Lung (tissue), 11 donors: ENCODE measurements at regions not wholly inside any gene's neighbourhood (a gene's known extent, or its start where the extent isn't known, plus 50 kb on each side); places are given as distances from the start of the nearest gene placed in this dataset.
"Not testable (repeated sequence)": the region's sequence is repeated elsewhere in the genome, so short reads cannot be mapped to it uniquely, and the experiment has no call there.

ENCODE experiments used
- ATAC-seq: fragments of 200-7000 bp; cut with Tn5 transposase; one replicate; pipeline ENCODE4 v1.9.1; 2020; ENCODE audit warnings: moderate number of reproducible peaks; ENCODE audit not compliant: insufficient read depth, low FRiP score
- DNase-seq, 3 donors: peaks; one replicate each; pipeline ENCODE4 v3.0.0-alpha.2; 2013 to 2017
- H3K27ac ChIP-seq, 2 donors: one replicate each; pipeline ENCODE4 v1.5.1; 2013; ENCODE audit warnings: mild to moderate bottlenecking in 2 of 2, moderate library complexity in 2 of 2, control low read depth in 1 of 2, inconsistent platforms in 1 of 2, low read depth in 1 of 2, low read length in 1 of 2
- H3K27me3 ChIP-seq, 3 donors: one replicate each; pipeline ENCODE4 v1.5.1; 2013; ENCODE audit warnings: low read length in 2 of 3; ENCODE audit not compliant: control insufficient read depth in 3 of 3, insufficient read depth in 3 of 3
- H3K36me3 ChIP-seq, 4 donors: one replicate each; pipeline ENCODE4 v1.5.1; 2013; ENCODE audit warnings: low read length in 4 of 4, mild to moderate bottlenecking in 1 of 4, moderate library complexity in 1 of 4; ENCODE audit not compliant: control insufficient read depth in 4 of 4, insufficient read depth in 4 of 4
- H3K4me1 ChIP-seq, 5 donors: one replicate each; pipeline ENCODE4 v1.5.1; 2013; ENCODE audit warnings: low read length in 5 of 5, mild to moderate bottlenecking in 2 of 5, moderate library complexity in 1 of 5; ENCODE audit not compliant: control insufficient read depth in 5 of 5, insufficient read depth in 5 of 5
- H3K4me3 ChIP-seq: one replicate; pipeline ENCODE4 v1.5.1; 2013; ENCODE audit warnings: mild to moderate bottlenecking, control low read depth, moderate library complexity
- H3K9ac ChIP-seq, 2 donors: one replicate each; pipeline ENCODE4 v1.5.1; 2013; ENCODE audit warnings: low read length in 2 of 2, control low read depth in 1 of 2; ENCODE audit not compliant: insufficient read depth in 1 of 2
- H3K9me3 ChIP-seq, 4 donors: one replicate each; pipeline ENCODE4 v1.5.1; 2013; ENCODE audit warnings: low read length in 3 of 4, mild to moderate bottlenecking in 1 of 4, moderate library complexity in 1 of 4; ENCODE audit not compliant: control insufficient read depth in 4 of 4, insufficient read depth in 3 of 4
- WGBS, 2 donors: extraction: QIAGEN DNeasy Blood & Tissue Kit; methylation state at CpG; one replicate each; pipeline ENCODE4 v1.1.7; 2013; 5-methylcytosine and 5-hydroxymethylcytosine counted together
- TF ChIP-seq, protein P1 (sequence below): IDR thresholded peaks from 2 replicates; pipeline ENCODE4 v1.5.1; 2012; ENCODE audit warnings: mild to moderate bottlenecking; ENCODE audit errors: control extremely low read depth, extremely low read depth
- donor health status: control.
- donor health status: control.
- donor health status: Bipolar disorder and iron deficiency.
- donor health status: healthy.
- donor health status: DM: yes; HTN: yes; CAD: no.

DNA sequence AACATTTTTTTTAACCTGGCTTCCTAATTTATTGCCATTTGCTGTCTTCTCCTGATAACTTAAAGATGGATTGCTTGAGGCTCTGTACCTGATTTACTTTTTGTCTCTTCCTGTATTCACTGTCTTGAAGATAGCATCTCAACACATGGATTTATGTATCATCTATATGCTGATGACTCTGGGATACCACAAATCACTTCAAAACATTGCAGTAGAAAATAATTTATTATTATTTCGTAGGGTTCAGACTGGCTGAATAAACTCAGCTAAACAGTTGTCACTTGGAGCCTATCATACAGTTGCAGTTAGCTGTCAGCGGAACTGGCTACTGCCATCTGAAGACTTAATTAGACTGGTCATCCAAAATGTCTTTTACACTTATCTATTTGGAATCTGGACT lies 1025.2 kb upstream of the CDH18 start:
- WGBS, 2 donors: 49 to 50% methylated on average over 2 of the region's 2 CpGs
- H3K9me3 ChIP-seq: no peaks in the 10 kb centered on the region
- TF ChIP-seq, protein P1, sequence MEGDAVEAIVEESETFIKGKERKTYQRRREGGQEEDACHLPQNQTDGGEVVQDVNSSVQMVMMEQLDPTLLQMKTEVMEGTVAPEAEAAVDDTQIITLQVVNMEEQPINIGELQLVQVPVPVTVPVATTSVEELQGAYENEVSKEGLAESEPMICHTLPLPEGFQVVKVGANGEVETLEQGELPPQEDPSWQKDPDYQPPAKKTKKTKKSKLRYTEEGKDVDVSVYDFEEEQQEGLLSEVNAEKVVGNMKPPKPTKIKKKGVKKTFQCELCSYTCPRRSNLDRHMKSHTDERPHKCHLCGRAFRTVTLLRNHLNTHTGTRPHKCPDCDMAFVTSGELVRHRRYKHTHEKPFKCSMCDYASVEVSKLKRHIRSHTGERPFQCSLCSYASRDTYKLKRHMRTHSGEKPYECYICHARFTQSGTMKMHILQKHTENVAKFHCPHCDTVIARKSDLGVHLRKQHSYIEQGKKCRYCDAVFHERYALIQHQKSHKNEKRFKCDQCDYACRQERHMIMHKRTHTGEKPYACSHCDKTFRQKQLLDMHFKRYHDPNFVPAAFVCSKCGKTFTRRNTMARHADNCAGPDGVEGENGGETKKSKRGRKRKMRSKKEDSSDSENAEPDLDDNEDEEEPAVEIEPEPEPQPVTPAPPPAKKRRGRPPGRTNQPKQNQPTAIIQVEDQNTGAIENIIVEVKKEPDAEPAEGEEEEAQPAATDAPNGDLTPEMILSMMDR: no peak
- H3K27ac ChIP-seq: no peak overlapping the region
- no peak for ATAC-seq
- H3K4me1 ChIP-seq: no peaks in the 10 kb centered on the region
- H3K4me3 ChIP-seq: no peak overlapping the region
- no peaks in the 10 kb centered on the region for H3K27me3 ChIP-seq
- no peak for DNase-seq
- no peak overlapping the region for H3K9ac ChIP-seq
- no peaks in the 10 kb centered on the region for H3K36me3 ChIP-seq

GRCh38 chr5:21007781-21008180 lies 1019.8 kb upstream of the CDH18 start:
- TF ChIP-seq, protein P1: no peak
- 83 to 94% methylated on average over 2 of the region's 2 CpGs for WGBS, 2 donors
- no peak overlapping the region for H3K9ac ChIP-seq
- ATAC-seq (no peak), DNase-seq (no peak)
- no peak overlapping the region for H3K27ac ChIP-seq
- no peaks in the 10 kb centered on the region for H3K9me3 ChIP-seq
- no peaks in the 10 kb centered on the region for H3K27me3 ChIP-seq
- H3K4me3 ChIP-seq: no peak overlapping the region
- H3K36me3 ChIP-seq: no peaks in the 10 kb centered on the region
- no peaks in the 10 kb centered on the region for H3K4me1 ChIP-seq

DNA sequence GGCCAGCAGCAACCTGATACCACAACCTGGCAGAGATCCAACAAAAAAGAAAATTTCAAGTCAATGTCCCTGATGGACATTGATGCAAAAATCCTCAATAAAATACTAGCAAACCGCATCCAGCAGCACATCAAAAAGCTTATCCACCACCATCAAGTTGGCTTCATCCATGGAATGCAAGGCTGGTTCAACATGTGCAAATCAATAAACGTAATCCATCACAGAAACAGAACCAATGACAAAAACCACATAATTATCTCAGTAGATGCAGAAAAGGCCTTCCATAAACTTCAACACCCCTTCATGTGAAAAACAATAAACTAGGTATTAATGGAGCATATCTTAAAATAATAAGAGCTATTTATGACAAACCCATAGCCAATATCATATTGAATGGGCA lies 1000.9 kb upstream of the CDH18 start:
- DNase-seq, H3K4me3 ChIP-seq, H3K36me3 ChIP-seq, ATAC-seq, H3K9ac ChIP-seq, H3K4me1 ChIP-seq, H3K27ac ChIP-seq, H3K27me3 ChIP-seq: not testable (repeated sequence)
- peaks cover 0 to 14% (median 5%) of the 10 kb centered on the region in 4 donors for H3K9me3 ChIP-seq
- 45 to 58% methylated on average over 2 of the region's 2 CpGs for WGBS, 2 donors

DNA sequence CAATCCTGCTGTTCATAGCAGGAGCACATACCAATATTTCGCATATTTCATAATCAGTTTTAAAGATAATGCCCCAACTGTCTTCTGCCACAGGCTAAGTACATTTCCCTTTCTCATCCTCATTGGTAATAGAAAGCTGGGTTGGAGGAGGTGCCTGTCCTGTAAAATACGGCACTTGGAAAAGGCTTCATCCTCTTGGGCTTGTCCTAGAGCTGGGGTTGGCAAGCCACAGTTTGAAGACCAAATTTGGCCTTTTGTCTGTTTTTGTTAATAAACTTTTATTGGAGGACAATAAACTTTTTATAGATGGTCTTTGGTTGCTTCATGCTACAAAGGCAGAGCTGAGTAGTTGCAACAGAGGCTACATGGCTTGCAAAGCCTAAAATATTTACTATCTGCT lies 997.8 kb upstream of the CDH18 start:
- TF ChIP-seq, protein P1: no peak
- Histone ChIP-seq H3K9me3 (peaks cover 0 to 11% (median 3%) of the 10 kb centered on the region in 4 donors), H3K27ac (no peak overlapping the region), H3K36me3 (no peaks in the 10 kb centered on the region), H3K4me3 (no peak overlapping the region), H3K4me1 (no peaks in the 10 kb centered on the region), H3K27me3 (no peaks in the 10 kb centered on the region), H3K9ac (no peak overlapping the region)
- 72 to 82% methylated on average over 2 of the region's 2 CpGs for WGBS, 2 donors
- DNase-seq (no peak), ATAC-seq (no peak)
